PC-9 (cell line): ENCODE measurements at regions not wholly inside any gene's neighbourhood (a gene's known extent, or its start where the extent isn't known, plus 50 kb on each side); places are given as distances from the start of the nearest gene placed in this dataset.

Experiments
- BruUV-seq: library from RNA; stranded (reverse); fragments of 400-500 nt; replicated peaks from 2 replicates; lab custom pipeline; 2021; lab: Mats Ljungman, UMichigan
- CTCF ChIA-PET: fragments of 300-600 bp; sonication (Branson Sonifier 250); formaldehyde crosslinking; loops from one replicate; lab custom pipeline; 2022; ENCODE audit warnings: antibody characterized with exemption; lab: Charles Lee
- POLR2A ChIA-PET: fragments of 300-600 bp; sonication (Branson Sonifier 250); formaldehyde crosslinking; loops from one replicate; lab custom pipeline; 2022; ENCODE audit warnings: antibody characterized with exemption; ENCODE audit not compliant: unreplicated experiment; lab: Charles Lee
- DNase-seq, 2 experiments: peaks; one replicate each; pipeline versions ENCODE4 v3.0.0 to v3.0.0-alpha.2; 2015 to 2022; ENCODE audit warnings: mixed read lengths in 1 of 2
- H2AFZ ChIP-seq: fragments of 200-600 bp; sonication (generic); 2 replicates; pipeline ENCODE4 v1.8.1; 2017; ENCODE audit warnings: antibody characterized with exemption
- H3F3A ChIP-seq: fragments of 200-600 bp; sonication (generic); 2 replicates; pipeline ENCODE4 v1.8.1; 2017; ENCODE audit warnings: antibody characterized with exemption, mild to moderate bottlenecking, low read depth; ENCODE audit not compliant: insufficient read depth
- H3K27ac ChIP-seq: fragments of 200-600 bp; sonication (generic); 2 replicates; pipeline ENCODE4 v1.6.1; 2016; ENCODE audit warnings: mixed run types
- H3K27me3 ChIP-seq: fragments of 200-600 bp; sonication (generic); 2 replicates; pipeline ENCODE4 v1.6.1; 2016; ENCODE audit warnings: low read depth, mixed run types; ENCODE audit not compliant: insufficient read depth
- H3K36me3 ChIP-seq: fragments of 200-600 bp; sonication (generic); 2 replicates; pipeline ENCODE4 v1.6.1; 2016; ENCODE audit warnings: low read depth, mixed run types
- H3K4me1 ChIP-seq: fragments of 200-600 bp; sonication (generic); replicated peaks from 2 replicates; pipeline ENCODE4 v1.6.1; 2016; ENCODE audit warnings: mixed run types; ENCODE audit not compliant: insufficient read depth
- H3K4me2 ChIP-seq: fragments of 200-600 bp; sonication (generic); 2 replicates; pipeline ENCODE4 v1.6.1; 2017; ENCODE audit warnings: mixed run types
- H3K4me3 ChIP-seq: fragments of 200-600 bp; sonication (generic); 2 replicates; pipeline ENCODE4 v1.6.1; 2016; ENCODE audit warnings: mixed run types
- H3K79me2 ChIP-seq: fragments of 200-600 bp; sonication (generic); 2 replicates; pipeline ENCODE4 v1.6.1; 2017; ENCODE audit warnings: low read depth, mixed run types
- H3K9me2 ChIP-seq: fragments of 200-600 bp; sonication (generic); 2 replicates; pipeline ENCODE4 v1.8.1; 2017; ENCODE audit warnings: mild to moderate bottlenecking; ENCODE audit not compliant: insufficient read depth
- H3K9me3 ChIP-seq: fragments of 200-600 bp; sonication (generic); 2 replicates; pipeline ENCODE4 v1.8.1; 2016; ENCODE audit warnings: low read depth; ENCODE audit not compliant: insufficient read depth
- H4K20me1 ChIP-seq: fragments of 200-600 bp; sonication (generic); 2 replicates; pipeline ENCODE4 v1.8.1; 2017; ENCODE audit not compliant: insufficient read depth
- CTCF ChIP-seq: fragments of 200-600 bp; sonication (generic); conservative IDR thresholded peaks from 2 replicates; pipeline ENCODE4 v1.6.1; 2017; ENCODE audit warnings: mixed run types, antibody characterized with exemption, mild to moderate bottlenecking, moderate library complexity
- EZH2 ChIP-seq: fragments of 200-600 bp; sonication (generic); IDR thresholded peaks from 2 replicates; pipeline ENCODE4 v1.8.0; 2017; ENCODE audit warnings: antibody characterized with exemption, low read depth
- intact Hi-C: fragments of 100-400 bp; cut with micrococcal nuclease; formaldehyde crosslinking; loops from one replicate; pipeline ENCODE4 v1.10.0; 2022; ENCODE audit not compliant: unreplicated experiment

- no peaks in the 10 kb centered on the region for H3K9me3 ChIP-seq
- H3F3A ChIP-seq = no peaks in the 10 kb centered on the region
- no peak for DNase-seq
- H3K36me3 ChIP-seq = no peaks in the 10 kb centered on the region
- H3K27ac ChIP-seq = no peak overlapping the region
- H3K4me2 ChIP-seq = no peak overlapping the region
- no peaks in the 10 kb centered on the region for H3K4me1 ChIP-seq
- no peaks in the 10 kb centered on the region for H3K79me2 ChIP-seq
- H3K27me3 ChIP-seq = no peaks in the 10 kb centered on the region
- TF ChIP-seq CTCF (no peak), EZH2 (no peak)
- no peak overlapping the region for H2AFZ ChIP-seq
- H3K9me2 ChIP-seq = no peaks in the 10 kb centered on the region
- H3K4me3 ChIP-seq = no peak overlapping the region
- H4K20me1 ChIP-seq = no peaks in the 10 kb centered on the region
- no TSS peak for BruUV-seq
- intact Hi-C loops = no loop called here
- CTCF ChIA-PET = no interaction called here
- POLR2A ChIA-PET = no interaction called here
Measured at GRCh38 chr11:80916173-80916798, 1475.5 kb upstream of the TENM4 start.

- Histone ChIP-seq H3K4me3 (no peak overlapping the region), H3K4me1 (no peaks in the 10 kb centered on the region), H3K9me3 (no peaks in the 10 kb centered on the region), H3K36me3 (no peaks in the 10 kb centered on the region), H3F3A (no peaks in the 10 kb centered on the region), H3K27me3 (no peaks in the 10 kb centered on the region), H2AFZ (no peak overlapping the region), H3K4me2 (no peak overlapping the region), H3K27ac (no peak overlapping the region), H4K20me1 (no peaks in the 10 kb centered on the region), H3K79me2 (no peaks in the 10 kb centered on the region), H3K9me2 (no peaks in the 10 kb centered on the region)
- intact Hi-C loops = no loop called here
- CTCF ChIA-PET = no interaction called here
- POLR2A ChIA-PET = no interaction called here
- TF ChIP-seq EZH2 (no peak), CTCF (no peak)
- no TSS peak for BruUV-seq
- DNase-seq = no peak
Measured at GRCh38 chr11:80914311-80914710, 1473.5 kb upstream of the TENM4 start.

- Histone ChIP-seq H3K9me2 (peaks cover 5% of the 10 kb centered on the region; the same call in 1 of the 2 replicates), H3F3A (no peaks in the 10 kb centered on the region), H2AFZ (no peak overlapping the region), H3K36me3 (no peaks in the 10 kb centered on the region), H3K79me2 (no peaks in the 10 kb centered on the region), H3K27me3 (no peaks in the 10 kb centered on the region), H4K20me1 (no peaks in the 10 kb centered on the region), H3K27ac (no peak overlapping the region), H3K4me1 (no peaks in the 10 kb centered on the region), H3K4me3 (no peak overlapping the region), H3K9me3 (no peaks in the 10 kb centered on the region), H3K4me2 (no peak overlapping the region)
- ChIA-PET CTCF (interaction anchor here (0.6 kb wide), 1 partner anchor 91 kb away, joined by 4 read pairs; no protein-coding TSS in a partner anchor), POLR2A (no interaction called here)
- intact Hi-C loops = no loop called here
- DNase-seq = no peak
- BruUV-seq = no TSS peak
- TF ChIP-seq CTCF (no peak), EZH2 (no peak)
Measured at GRCh38 chr11:80911666-80912065, 1470.8 kb upstream of the TENM4 start.
